ENCODE measurements at regions not wholly inside any gene's neighbourhood (a gene's known extent, or its start where the extent isn't known, plus 50 kb on each side); places are given as distances from the start of the nearest gene placed in this dataset.
"Not testable (repeated sequence)": the region's sequence is repeated elsewhere in the genome, so short reads cannot be mapped to it uniquely, and the experiment has no call there.

- DNase-seq (ENCODE audit: low read depth in 1 of 2, low spot score in 1 of 2), result no peak
Measured at GRCh38 chr6:128739112-128739511, 143.8 kb upstream of the LAMA2 start.

- DNase-seq (ENCODE audit: low read depth in 1 of 2, low spot score in 1 of 2), result no peak
Measured at GRCh38 chr6:128738112-128738511, 144.8 kb upstream of the LAMA2 start.

- DNase-seq (ENCODE audit: low read depth in 1 of 2, low spot score in 1 of 2), result no peak
Measured at GRCh38 chr6:128736780-128737179, 146.2 kb upstream of the LAMA2 start.

GRCh38 chr6:128731249-128732165, 151.4 kb upstream of the LAMA2 start:
- no peak for DNase-seq (ENCODE audit: low read depth in 1 of 2, low spot score in 1 of 2)

- DNase-seq (ENCODE audit: low read depth in 1 of 2, low spot score in 1 of 2), result no peak
Measured at GRCh38 chr6:128727500-128727899, 155.4 kb upstream of the LAMA2 start.

- peak in 1 of 2 donors; percentile 24 for DNase-seq (ENCODE audit: low read depth in 1 of 2, low spot score in 1 of 2)
Measured at GRCh38 chr6:128725271-128726233, 157.4 kb upstream of the LAMA2 start.

- no peak for DNase-seq (ENCODE audit: low read depth in 1 of 2, low spot score in 1 of 2)
Measured at GRCh38 chr6:128724738-128725137, 158.2 kb upstream of the LAMA2 start.

GRCh38 chr6:128723667-128724066, 159.3 kb upstream of the LAMA2 start:
- DNase-seq (ENCODE audit: low read depth in 1 of 2, low spot score in 1 of 2), result no peak

- DNase-seq (ENCODE audit: low read depth in 1 of 2, low spot score in 1 of 2), result no peak
Measured at GRCh38 chr6:128720891-128721290, 162.0 kb upstream of the LAMA2 start.

- DNase-seq (ENCODE audit: low read depth in 1 of 2, low spot score in 1 of 2), result no peak
Measured at GRCh38 chr6:128719786-128720185, 163.2 kb upstream of the LAMA2 start.

GRCh38 chr6:128713461-128713860, 169.5 kb upstream of the LAMA2 start:
- DNase-seq (ENCODE audit: low read depth in 1 of 2, low spot score in 1 of 2), result no peak

GRCh38 chr6:128712898-128713297, 170.0 kb upstream of the LAMA2 start:
- no peak for DNase-seq (ENCODE audit: low read depth in 1 of 2, low spot score in 1 of 2)

GRCh38 chr6:128711149-128711548, 171.8 kb upstream of the LAMA2 start:
- no peak for DNase-seq (ENCODE audit: low read depth in 1 of 2, low spot score in 1 of 2)

- no peak for DNase-seq (ENCODE audit: low read depth in 1 of 2, low spot score in 1 of 2)
Measured at GRCh38 chr6:128710315-128710714, 172.6 kb upstream of the LAMA2 start.

GRCh38 chr6:128704601-128705000, 178.3 kb upstream of the LAMA2 start:
- DNase-seq (ENCODE audit: low read depth in 1 of 2, low spot score in 1 of 2), result no peak

GRCh38 chr6:128703794-128704193, 179.1 kb upstream of the LAMA2 start:
- DNase-seq (ENCODE audit: low read depth in 1 of 2, low spot score in 1 of 2), result not testable (repeated sequence)

- DNase-seq (ENCODE audit: low read depth in 1 of 2, low spot score in 1 of 2), result no peak
Measured at GRCh38 chr6:128696691-128697689, 176.6 kb upstream of the PTPRK start.

- DNase-seq (ENCODE audit: low read depth in 1 of 2, low spot score in 1 of 2), result no peak
Measured at GRCh38 chr6:128694303-128695009, 174.1 kb upstream of the PTPRK start.

GRCh38 chr6:128690063-128690462, 169.7 kb upstream of the PTPRK start:
- no peak for DNase-seq (ENCODE audit: low read depth in 1 of 2, low spot score in 1 of 2)

GRCh38 chr6:128686084-128686483, 165.7 kb upstream of the PTPRK start:
- DNase-seq (ENCODE audit: low read depth in 1 of 2, low spot score in 1 of 2), result no peak
